PC-9 (cell line): ENCODE measurements at regions not wholly inside any gene's neighbourhood (a gene's known extent, or its start where the extent isn't known, plus 50 kb on each side); places are given as distances from the start of the nearest gene placed in this dataset.

Source experiments
- CTCF ChIP-seq: fragments of 200-600 bp; sonication (generic); conservative IDR thresholded peaks from 2 replicates; pipeline ENCODE4 v1.6.1; 2017; ENCODE audit warnings: mixed run types, antibody characterized with exemption, mild to moderate bottlenecking, moderate library complexity
- EZH2 ChIP-seq: fragments of 200-600 bp; sonication (generic); IDR thresholded peaks from 2 replicates; pipeline ENCODE4 v1.8.0; 2017; ENCODE audit warnings: antibody characterized with exemption, low read depth

- TF ChIP-seq EZH2 (no peak), CTCF (no peak)
Measured at GRCh38 chr3:159488602-159489001, 500.0 kb upstream of the IL12A start.
